Spleen (tissue), 7 donors: ENCODE measurements at regions not wholly inside any gene's neighbourhood (a gene's known extent, or its start where the extent isn't known, plus 50 kb on each side); places are given as distances from the start of the nearest gene placed in this dataset.

Experiments used
- POLR2AphosphoS5 ChIP-seq, 3 donors: sonication (generic); formaldehyde crosslinking; IDR thresholded peaks; one replicate each; pipeline ENCODE4 v1.5.1; 2017; ENCODE audit warnings: antibody characterized with exemption in 3 of 3
- TF ChIP-seq, protein P1 (sequence below), 11 experiments: fragments of 200-600 bp in 7 of 11; fragments of 450-650 bp in 4 of 11; sonication (generic) in 4 of 11; IDR thresholded peaks in 8 of 11; conservative IDR thresholded peaks in 3 of 11; 1 replicate in 7 of 11; 2 replicates in 4 of 11; pipeline versions ENCODE4 v1.4.0 to v1.8.0; 2016 to 2021; ENCODE audit warnings: antibody characterized with exemption in 11 of 11, inconsistent platforms in 4 of 11, mild to moderate bottlenecking in 1 of 11
- donor health status: DM: no; HTN: no; CAD: no; lungs with moderate emphysema.
- donor health status: DM: no; HTN: no; CAD: no.
- donor health status: DM: no; HTN: no; CAD: no.

DNA sequence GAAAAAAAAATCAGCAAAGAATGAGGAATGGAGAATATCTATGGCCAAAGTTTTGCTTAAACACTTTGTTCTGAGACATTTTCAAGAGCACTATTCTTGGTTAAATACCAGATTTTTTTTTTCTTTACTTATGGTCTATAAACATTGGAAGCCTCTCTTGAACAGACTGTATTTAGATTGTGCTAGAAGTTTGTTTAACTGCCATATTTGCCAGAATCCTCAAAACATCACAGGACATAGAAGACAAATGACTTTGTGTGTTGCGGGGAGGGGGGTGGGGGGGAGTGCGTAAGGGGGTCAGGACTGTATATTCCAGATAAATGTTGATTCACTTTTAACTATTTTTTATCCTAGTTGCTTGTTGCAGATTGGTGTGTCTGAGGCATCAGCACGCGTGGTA, 262.0 kb downstream of the MEIS1 start:
- TF ChIP-seq, protein P1, sequence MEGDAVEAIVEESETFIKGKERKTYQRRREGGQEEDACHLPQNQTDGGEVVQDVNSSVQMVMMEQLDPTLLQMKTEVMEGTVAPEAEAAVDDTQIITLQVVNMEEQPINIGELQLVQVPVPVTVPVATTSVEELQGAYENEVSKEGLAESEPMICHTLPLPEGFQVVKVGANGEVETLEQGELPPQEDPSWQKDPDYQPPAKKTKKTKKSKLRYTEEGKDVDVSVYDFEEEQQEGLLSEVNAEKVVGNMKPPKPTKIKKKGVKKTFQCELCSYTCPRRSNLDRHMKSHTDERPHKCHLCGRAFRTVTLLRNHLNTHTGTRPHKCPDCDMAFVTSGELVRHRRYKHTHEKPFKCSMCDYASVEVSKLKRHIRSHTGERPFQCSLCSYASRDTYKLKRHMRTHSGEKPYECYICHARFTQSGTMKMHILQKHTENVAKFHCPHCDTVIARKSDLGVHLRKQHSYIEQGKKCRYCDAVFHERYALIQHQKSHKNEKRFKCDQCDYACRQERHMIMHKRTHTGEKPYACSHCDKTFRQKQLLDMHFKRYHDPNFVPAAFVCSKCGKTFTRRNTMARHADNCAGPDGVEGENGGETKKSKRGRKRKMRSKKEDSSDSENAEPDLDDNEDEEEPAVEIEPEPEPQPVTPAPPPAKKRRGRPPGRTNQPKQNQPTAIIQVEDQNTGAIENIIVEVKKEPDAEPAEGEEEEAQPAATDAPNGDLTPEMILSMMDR (IDR thresholded peaks at IDR 0.05 in 8 of 11, conservative IDR thresholded peaks at IDR 0.05 in 3 of 11): no peak
- no peak for TF ChIP-seq POLR2AphosphoS5 (IDR thresholded peaks at IDR 0.05)
